D721Med (cell line): ENCODE measurements at regions not wholly inside any gene's neighbourhood (a gene's known extent, or its start where the extent isn't known, plus 50 kb on each side); places are given as distances from the start of the nearest gene placed in this dataset.

Experiments
- DNase-seq: peaks from one replicate; pipeline ENCODE4 v3.0.0; 2011; ENCODE audit warnings: low spot score; ENCODE audit not compliant: insufficient read length
- FAIRE-seq: peaks from 2 replicates; lab custom pipeline; 2011; peaks lifted over from hg19 to GRCh38; lab: Jason Lieb, UNC
- CTCF ChIP-seq: IDR thresholded peaks from 2 replicates; pipeline ENCODE4 v1.5.1; 2012; ENCODE audit warnings: mild to moderate bottlenecking, control low read depth; ENCODE audit not compliant: insufficient read depth; ENCODE audit errors: missing control alignments

- DNase-seq = no peak
- no peak for TF ChIP-seq CTCF
- FAIRE-seq = no peak
Measured at GRCh38 chr5:1662559-1663085, 137.0 kb downstream of the MRPL36 start.

DNA sequence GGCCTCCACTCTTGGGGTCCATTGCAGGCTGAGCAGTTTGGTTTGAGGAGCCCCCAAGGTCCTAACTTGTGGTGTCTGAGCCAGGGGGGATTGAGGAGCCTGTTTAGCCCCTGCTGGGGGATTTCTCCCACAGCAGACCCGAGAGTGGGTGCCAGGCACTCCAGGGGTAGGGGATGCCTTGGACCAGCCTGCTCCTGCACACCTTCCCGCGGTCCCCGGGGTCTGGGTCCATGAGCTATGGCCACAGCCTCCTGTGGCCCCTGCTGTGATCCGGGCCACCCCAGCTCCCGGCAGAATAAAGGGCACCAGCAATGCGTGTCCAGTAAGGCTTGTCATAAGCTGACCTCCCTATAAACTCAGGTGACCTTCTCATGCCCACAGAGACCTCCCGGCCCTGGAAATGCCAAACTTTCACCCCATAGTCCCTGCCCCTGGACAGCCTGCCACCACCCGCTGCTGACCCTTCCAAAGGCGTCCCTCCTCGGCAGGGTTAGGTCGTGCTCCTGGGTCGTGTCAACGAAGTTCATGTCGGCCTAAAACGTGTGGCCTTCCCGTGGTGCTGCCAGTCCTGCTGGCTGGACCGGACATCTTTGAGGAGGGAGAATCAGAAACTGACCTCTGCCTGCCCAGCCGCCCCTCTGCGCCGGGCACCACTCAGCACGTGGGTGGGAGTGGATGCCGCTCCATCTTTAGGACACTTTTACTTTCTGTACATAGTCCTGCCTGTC, 137.6 kb downstream of the MRPL36 start:
- no peak for TF ChIP-seq CTCF
- FAIRE-seq (no peak), DNase-seq (no peak)

- TF ChIP-seq CTCF = no peak
- DNase-seq = no peak
- FAIRE-seq = no peak
Measured at GRCh38 chr5:1661311-1661710, 137.6 kb upstream of the LPCAT1 start.

DNA sequence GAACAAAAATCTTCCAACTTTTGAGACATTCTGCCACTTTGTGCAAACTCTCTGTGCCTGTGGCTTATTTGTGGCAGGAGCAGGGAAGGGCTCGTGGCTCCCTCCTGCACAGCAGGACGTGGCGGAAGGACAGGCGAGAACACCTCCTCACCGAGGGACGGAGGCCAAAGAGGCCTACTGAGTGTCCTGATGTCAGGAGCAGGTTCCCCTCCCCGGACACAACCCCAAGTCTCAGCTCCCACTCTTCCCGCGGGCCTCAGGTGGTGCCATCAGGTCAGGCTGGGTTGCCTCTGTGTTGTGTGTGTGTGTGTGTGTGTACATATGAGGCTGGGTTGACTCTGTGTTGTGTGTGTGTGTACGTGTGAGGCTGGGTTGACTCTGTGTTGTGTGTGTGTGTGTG, 136.8 kb upstream of the LPCAT1 start:
- DNase-seq = no peak
- FAIRE-seq = no peak
- no peak for TF ChIP-seq CTCF

- no peak for DNase-seq
- no peak for TF ChIP-seq CTCF
- FAIRE-seq = no peak
Measured at GRCh38 chr5:1660001-1660400, 136.2 kb upstream of the LPCAT1 start.

DNA sequence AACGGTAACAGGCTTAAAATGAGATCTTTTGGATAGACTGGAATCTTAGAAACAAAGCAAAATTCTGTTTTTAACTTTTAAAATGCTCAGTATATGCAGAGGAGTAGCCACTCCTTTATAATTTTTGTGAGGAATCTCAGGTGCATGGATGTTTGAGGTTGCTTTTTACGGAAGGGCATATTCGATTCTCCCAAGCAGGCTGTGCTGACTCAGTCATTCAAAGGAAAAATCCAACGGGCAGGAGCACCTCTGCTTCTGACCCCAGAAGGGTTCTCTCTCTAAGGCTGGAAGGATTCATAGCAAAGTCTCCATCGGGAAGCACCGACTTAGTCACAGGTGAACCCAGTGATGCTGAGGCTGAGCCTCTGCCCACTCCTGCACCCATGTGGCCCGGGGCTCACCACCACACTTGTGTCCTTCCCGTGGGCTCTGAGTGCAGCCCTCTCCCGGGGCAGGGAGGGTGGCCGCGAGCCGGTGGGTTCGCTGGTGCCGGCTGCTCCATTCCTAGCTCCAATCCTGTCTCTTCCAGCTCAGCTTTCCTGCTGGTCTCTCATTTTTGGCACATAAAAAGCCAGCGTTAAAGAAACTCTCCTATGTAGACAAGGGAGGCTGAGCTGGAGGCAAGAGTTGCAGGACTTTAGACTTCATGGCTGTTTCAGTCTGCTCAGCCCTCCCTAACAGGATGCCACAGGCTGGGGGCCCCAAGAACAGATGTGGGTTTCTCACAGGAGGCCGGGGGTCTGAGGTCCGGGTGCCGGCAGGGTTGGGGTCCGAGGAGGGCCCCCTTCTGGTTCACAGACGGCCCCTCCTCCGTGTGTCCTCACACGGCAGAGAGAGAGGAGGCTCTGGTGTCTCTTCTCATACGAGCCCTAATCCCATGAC, 135.6 kb upstream of the LPCAT1 start:
- FAIRE-seq = no peak
- no peak for TF ChIP-seq CTCF
- DNase-seq = no peak
